ENCODE measurements at regions not wholly inside any gene's neighbourhood (a gene's known extent, or its start where the extent isn't known, plus 50 kb on each side); places are given as distances from the start of the nearest gene placed in this dataset.

DNA sequence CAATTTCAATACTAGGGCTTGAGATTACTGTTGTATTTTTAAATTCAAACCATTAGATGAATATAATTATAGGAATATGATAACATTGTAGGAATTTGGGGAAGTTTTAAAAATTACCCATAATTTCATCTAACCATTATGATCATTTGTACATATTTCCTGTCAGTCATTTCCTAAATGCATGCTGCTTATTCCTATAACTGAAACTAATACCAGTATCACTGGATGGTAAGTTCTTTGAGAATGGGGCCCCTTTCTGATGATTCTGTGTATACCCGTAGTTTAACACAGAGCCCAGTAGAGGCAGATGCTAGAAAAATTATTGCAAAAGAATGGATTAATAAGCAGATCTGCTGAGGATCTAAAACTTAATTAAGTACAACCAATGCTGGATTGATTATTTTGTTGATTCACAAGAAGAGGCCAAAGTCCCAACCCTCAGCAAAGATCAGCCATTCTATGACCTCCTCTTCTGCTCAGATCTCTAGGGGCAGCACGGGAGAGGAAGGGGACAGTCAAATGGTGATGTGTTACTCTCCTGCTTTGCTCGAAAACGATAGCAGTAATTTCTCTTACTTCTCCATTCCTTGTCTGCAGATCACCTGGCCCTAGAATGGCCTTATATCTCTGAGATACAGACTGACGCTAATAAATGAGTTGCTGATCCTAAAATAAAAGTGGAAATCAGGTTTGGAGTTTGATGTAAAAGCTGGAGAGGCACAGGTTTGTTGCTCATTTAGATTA, 69.5 kb upstream of the PELI1 start:
- TF ChIP-seq, protein P1, sequence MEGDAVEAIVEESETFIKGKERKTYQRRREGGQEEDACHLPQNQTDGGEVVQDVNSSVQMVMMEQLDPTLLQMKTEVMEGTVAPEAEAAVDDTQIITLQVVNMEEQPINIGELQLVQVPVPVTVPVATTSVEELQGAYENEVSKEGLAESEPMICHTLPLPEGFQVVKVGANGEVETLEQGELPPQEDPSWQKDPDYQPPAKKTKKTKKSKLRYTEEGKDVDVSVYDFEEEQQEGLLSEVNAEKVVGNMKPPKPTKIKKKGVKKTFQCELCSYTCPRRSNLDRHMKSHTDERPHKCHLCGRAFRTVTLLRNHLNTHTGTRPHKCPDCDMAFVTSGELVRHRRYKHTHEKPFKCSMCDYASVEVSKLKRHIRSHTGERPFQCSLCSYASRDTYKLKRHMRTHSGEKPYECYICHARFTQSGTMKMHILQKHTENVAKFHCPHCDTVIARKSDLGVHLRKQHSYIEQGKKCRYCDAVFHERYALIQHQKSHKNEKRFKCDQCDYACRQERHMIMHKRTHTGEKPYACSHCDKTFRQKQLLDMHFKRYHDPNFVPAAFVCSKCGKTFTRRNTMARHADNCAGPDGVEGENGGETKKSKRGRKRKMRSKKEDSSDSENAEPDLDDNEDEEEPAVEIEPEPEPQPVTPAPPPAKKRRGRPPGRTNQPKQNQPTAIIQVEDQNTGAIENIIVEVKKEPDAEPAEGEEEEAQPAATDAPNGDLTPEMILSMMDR (IDR thresholded peaks at IDR 0.05; ENCODE audit: low read length, missing control alignments), result no peak
- DNase-seq (ENCODE audit: low read depth), result no peak
- no peak overlapping the region for H3K4me3 ChIP-seq (replicated peaks; ENCODE audit: low read depth, low read length)

DNA sequence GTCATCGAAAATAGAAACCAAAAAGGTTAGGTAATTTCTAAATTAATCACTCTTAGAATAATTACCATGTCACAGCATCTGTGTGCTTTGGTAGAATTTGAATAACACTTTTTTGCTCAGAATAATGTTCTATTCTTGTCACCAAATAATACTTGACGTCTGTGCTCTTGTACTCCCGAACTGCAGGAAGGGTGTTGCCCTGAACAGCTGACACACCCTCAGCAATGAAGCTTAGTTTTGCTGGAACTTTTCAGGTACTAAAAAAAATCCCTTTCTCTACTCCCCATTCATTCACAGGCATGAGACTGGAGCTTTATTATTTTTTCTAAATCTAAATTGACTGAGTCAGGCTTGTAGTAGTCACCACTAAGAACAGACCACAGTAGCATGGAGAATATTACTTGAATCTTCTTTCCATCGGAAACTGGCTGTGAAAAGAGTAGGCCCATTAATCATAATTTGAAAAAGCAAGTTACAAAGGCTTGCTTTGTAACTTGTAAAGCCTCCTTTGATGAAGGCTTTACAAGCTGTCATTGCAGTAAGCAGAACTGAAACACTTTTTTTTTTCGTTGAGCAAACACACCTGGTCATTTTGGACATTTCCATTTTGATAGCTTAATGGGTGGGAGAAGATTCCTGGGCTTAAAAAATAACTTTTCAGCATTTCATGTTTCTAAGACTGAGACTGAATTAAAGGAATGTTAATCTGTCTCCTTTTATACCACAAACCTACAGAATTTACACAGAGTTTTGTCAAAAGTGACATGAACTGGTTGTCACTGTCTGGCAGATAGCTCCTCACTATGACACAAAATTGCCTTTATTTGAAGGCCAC, 70.3 kb upstream of the PELI1 start:
- H3K4me3 ChIP-seq (replicated peaks; ENCODE audit: low read depth, low read length), result no peak overlapping the region
- peak; percentile 28 for DNase-seq (ENCODE audit: low read depth)

DNA sequence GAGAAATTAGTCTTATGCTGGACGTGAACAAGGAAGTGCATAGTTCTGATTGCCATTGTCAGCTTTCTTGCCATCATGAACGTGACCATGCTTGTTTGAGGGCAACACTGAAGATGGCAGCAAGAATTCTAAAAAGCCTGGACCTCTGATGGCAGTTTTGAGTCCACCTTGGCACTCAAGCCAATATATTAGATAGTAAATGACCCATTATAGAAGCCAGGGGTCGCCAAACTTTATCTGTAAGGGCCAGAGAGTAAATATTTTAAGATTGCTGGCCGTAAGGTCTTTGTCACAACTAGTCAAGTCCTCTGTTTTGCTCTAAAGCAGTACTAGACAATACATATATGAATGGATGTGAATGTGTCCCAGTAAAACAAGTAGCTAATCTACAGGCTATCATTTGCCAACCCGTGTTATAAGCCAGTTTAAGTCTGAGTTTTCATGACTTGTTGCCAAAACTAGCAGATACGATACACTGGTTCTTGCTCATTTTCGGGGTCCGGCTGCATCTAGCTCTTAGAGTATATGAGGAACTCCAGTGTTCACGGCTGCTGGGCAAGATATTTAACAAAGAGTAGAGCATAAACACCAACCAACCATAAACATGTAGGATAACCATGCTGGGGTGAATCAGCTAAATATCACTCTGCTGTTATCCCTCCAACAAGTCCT, 73.1 kb upstream of the PELI1 start:
- DNase-seq (ENCODE audit: low read depth), result no peak
- TF ChIP-seq, protein P1 (IDR thresholded peaks at IDR 0.05; ENCODE audit: low read length, missing control alignments), result no peak
- no peak overlapping the region for H3K4me3 ChIP-seq (replicated peaks; ENCODE audit: low read depth, low read length)

More for the DNA sequence above, 70.3 kb upstream of the PELI1 start:
- TF ChIP-seq, protein P1 (IDR thresholded peaks at IDR 0.05; ENCODE audit: low read length, missing control alignments), result no peak

DNA sequence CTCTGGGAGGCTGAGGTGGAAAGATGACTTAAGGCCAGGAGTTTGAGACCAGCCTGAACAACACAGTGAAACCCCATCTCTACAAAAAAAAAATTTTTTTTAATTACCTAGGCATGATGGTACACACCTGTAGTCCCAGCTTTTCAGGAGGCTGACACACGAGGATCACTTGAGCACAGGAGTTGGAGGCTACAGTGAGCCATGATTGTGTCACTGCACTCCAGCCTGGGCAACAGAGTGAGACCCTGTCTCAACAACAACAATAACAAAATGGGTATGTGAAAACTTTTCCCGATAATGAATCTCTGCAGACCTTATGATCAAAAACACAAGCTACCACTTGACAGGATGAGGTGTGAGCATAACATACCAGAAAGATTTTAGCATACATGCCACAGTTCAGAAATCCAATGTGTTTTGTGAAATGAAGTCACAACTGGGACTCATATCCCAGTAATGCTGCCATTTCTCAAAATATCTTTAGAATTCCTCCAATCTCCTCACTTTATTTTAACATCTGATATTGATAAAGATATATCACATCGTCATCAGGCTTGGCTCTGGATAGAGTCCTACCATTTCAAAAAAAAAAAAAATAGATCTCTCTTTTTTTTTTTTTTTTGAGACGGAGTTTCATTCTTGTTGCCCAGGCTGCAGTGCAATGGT, 74.0 kb upstream of the PELI1 start:
- TF ChIP-seq, protein P1 (IDR thresholded peaks at IDR 0.05; ENCODE audit: low read length, missing control alignments), result no peak
- DNase-seq (ENCODE audit: low read depth), result no peak
- H3K4me3 ChIP-seq (replicated peaks; ENCODE audit: low read depth, low read length), result no peak overlapping the region

DNA sequence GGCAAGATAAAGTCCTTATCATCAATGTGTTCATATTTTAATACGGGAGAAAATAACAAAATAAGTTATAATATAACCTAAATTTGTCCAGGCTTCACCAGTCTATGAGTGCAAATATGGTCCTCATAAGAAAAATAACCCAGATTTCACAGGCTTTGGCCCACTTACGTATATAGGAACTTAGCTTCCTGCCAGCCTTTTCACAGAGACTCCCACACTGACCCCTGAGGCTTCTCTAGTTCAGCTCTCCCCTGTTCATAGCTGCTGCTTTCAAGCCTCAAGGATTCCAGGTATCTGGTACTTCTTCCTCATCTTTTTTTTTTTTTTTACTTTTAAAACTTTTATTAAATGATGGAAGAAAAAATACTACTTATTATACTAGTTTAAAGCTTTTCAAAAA, 74.9 kb upstream of the PELI1 start:
- no peak overlapping the region for H3K4me3 ChIP-seq (replicated peaks; ENCODE audit: low read depth, low read length)
- peak; percentile 19 for DNase-seq (ENCODE audit: low read depth)
- TF ChIP-seq, protein P1 (IDR thresholded peaks at IDR 0.05; ENCODE audit: low read length, missing control alignments), result no peak

DNA sequence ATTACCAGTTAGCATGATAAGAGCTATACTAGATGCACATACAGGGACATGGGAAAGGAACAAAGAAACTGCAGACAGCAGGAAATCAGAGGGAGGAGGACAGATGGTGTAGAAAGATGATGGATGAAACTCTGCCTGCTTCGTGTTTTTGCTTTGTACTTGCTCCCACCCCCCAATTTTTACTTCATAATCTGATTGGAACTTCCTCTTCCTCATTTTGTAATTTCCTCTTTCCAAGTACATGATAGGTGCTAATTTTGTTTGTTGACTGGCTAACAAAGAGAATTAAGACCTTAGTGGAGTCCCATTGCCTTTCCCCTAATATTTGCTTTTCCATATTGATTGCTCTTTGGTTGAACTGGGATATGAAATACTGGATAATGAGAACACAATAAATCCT, 76.0 kb upstream of the PELI1 start:
- TF ChIP-seq, protein P1 (IDR thresholded peaks at IDR 0.05; ENCODE audit: low read length, missing control alignments), result no peak
- DNase-seq (ENCODE audit: low read depth), result no peak
- no peak overlapping the region for H3K4me3 ChIP-seq (replicated peaks; ENCODE audit: low read depth, low read length)

All from fibroblast of pulmonary artery (primary cell).